ENCODE measurements at regions not wholly inside any gene's neighbourhood (a gene's known extent, or its start where the extent isn't known, plus 50 kb on each side); places are given as distances from the start of the nearest gene placed in this dataset.

DNA sequence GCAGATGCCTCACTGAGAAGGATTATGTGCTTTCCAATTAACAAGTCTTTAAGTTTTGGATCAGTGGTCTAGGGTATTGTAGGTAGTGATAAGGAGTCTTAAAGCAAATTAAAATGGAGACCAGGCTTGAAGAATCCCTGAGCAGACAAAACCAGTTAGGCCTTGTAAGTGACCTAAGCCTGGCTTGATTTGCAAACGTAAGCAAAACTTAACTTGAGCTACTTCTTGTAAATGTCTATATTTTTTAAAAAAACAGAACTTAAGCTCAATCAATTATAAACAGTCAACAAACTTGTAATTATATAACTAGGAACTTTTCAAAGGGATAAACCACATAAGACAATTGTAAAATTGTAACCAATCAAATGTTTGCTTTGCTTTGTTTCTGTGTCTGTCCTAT lies 72.7 kb upstream of the NALF2 start:
- TF ChIP-seq, protein P1, sequence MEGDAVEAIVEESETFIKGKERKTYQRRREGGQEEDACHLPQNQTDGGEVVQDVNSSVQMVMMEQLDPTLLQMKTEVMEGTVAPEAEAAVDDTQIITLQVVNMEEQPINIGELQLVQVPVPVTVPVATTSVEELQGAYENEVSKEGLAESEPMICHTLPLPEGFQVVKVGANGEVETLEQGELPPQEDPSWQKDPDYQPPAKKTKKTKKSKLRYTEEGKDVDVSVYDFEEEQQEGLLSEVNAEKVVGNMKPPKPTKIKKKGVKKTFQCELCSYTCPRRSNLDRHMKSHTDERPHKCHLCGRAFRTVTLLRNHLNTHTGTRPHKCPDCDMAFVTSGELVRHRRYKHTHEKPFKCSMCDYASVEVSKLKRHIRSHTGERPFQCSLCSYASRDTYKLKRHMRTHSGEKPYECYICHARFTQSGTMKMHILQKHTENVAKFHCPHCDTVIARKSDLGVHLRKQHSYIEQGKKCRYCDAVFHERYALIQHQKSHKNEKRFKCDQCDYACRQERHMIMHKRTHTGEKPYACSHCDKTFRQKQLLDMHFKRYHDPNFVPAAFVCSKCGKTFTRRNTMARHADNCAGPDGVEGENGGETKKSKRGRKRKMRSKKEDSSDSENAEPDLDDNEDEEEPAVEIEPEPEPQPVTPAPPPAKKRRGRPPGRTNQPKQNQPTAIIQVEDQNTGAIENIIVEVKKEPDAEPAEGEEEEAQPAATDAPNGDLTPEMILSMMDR (IDR thresholded peaks at IDR 0.05): no peak
- no peak for TF ChIP-seq POLR2AphosphoS5 (IDR thresholded peaks at IDR 0.05)

Measured in upper lobe of left lung (tissue), 4 donors.